ENCODE measurements at regions not wholly inside any gene's neighbourhood (a gene's known extent, or its start where the extent isn't known, plus 50 kb on each side); places are given as distances from the start of the nearest gene placed in this dataset.

- DNase-seq (ENCODE audit: low read depth), result no peak
Observed at GRCh38 chr7:25512061-25512687, 283.9 kb upstream of the NPVF start.

- DNase-seq (ENCODE audit: low read depth), result peak; percentile 66
Observed at GRCh38 chr7:25515633-25516275, 287.5 kb upstream of the NPVF start.

GRCh38 chr7:25517906-25518305 is 289.6 kb upstream of the NPVF start:
- DNase-seq (ENCODE audit: low read depth), result no peak

GRCh38 chr7:25520017-25520416 is 291.7 kb upstream of the NPVF start:
- DNase-seq (ENCODE audit: low read depth), result no peak

- DNase-seq (ENCODE audit: low read depth), result no peak
Observed at GRCh38 chr7:25520516-25520915, 292.2 kb upstream of the NPVF start.

- DNase-seq (ENCODE audit: low read depth), result no peak
Observed at GRCh38 chr7:25521236-25521635, 292.9 kb upstream of the NPVF start.

- DNase-seq (ENCODE audit: low read depth), result no peak
Observed at GRCh38 chr7:25522727-25523126, 294.4 kb upstream of the NPVF start.

GRCh38 chr7:25527665-25528170 is 299.4 kb upstream of the NPVF start:
- DNase-seq (ENCODE audit: low read depth), result no peak

- no peak for DNase-seq (ENCODE audit: low read depth)
Observed at GRCh38 chr7:25529320-25529719, 301.0 kb upstream of the NPVF start.

- no peak for DNase-seq (ENCODE audit: low read depth)
Observed at GRCh38 chr7:25536851-25537250, 308.6 kb upstream of the NPVF start.

GRCh38 chr7:25537662-25538375 is 309.5 kb upstream of the NPVF start:
- no peak for DNase-seq (ENCODE audit: low read depth)

- DNase-seq (ENCODE audit: low read depth), result no peak
Observed at GRCh38 chr7:25541094-25541821, 313.0 kb upstream of the NPVF start.

- DNase-seq (ENCODE audit: low read depth), result no peak
Observed at GRCh38 chr7:25541877-25542276, 313.6 kb upstream of the NPVF start.

GRCh38 chr7:25543210-25543609 is 314.9 kb upstream of the NPVF start:
- no peak for DNase-seq (ENCODE audit: low read depth)

GRCh38 chr7:25543798-25544197 is 315.5 kb upstream of the NPVF start:
- no peak for DNase-seq (ENCODE audit: low read depth)

GRCh38 chr7:25544254-25544653 is 316.0 kb upstream of the NPVF start:
- DNase-seq (ENCODE audit: low read depth), result no peak

GRCh38 chr7:25545124-25546008 is 317.1 kb upstream of the NPVF start:
- no peak for DNase-seq (ENCODE audit: low read depth)

GRCh38 chr7:25546306-25546705 is 318.0 kb upstream of the NPVF start:
- DNase-seq (ENCODE audit: low read depth), result no peak

GRCh38 chr7:25549271-25549921 is 321.1 kb upstream of the NPVF start:
- no peak for DNase-seq (ENCODE audit: low read depth)

GRCh38 chr7:25550149-25550548 is 321.9 kb upstream of the NPVF start:
- DNase-seq (ENCODE audit: low read depth), result no peak

GRCh38 chr7:25552998-25553397 is 324.7 kb upstream of the NPVF start:
- DNase-seq (ENCODE audit: low read depth), result no peak

Data from Daoy (cell line).